ENCODE measurements at regions not wholly inside any gene's neighbourhood (a gene's known extent, or its start where the extent isn't known, plus 50 kb on each side); places are given as distances from the start of the nearest gene placed in this dataset.
A peak's percentile ranks its signal among the peaks of the same experiment; 100 is the strongest.

DNA sequence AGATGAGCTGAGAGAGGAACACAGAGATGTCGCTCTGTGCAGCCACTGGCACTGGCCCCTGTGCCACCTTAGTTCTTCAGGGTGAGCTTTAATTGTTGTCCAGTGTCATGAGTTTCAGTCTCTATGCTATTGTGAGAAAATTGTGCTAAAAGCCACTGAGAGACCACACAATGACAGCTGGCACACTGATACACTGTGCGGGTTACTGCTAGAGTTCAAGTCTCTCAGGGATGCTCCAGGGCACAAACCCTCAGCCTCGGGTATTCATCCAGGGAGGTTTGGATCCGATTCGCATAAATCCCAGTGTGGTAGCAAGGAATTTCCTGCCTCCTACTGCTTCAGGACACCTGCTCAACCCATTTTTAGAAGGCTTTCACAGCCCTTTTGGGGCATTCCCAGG lies 68.1 kb upstream of the EDNRB start:
- DNase-seq (ENCODE audit: low read depth, low spot score): no peak
- in situ Hi-C loops (cut with HindIII; ENCODE audit: low sequenced_read_pairs): no loop called here
- H3K4me3 ChIP-seq (ENCODE audit: low read depth, low read length): no peak overlapping the region
- TF ChIP-seq, protein P1, sequence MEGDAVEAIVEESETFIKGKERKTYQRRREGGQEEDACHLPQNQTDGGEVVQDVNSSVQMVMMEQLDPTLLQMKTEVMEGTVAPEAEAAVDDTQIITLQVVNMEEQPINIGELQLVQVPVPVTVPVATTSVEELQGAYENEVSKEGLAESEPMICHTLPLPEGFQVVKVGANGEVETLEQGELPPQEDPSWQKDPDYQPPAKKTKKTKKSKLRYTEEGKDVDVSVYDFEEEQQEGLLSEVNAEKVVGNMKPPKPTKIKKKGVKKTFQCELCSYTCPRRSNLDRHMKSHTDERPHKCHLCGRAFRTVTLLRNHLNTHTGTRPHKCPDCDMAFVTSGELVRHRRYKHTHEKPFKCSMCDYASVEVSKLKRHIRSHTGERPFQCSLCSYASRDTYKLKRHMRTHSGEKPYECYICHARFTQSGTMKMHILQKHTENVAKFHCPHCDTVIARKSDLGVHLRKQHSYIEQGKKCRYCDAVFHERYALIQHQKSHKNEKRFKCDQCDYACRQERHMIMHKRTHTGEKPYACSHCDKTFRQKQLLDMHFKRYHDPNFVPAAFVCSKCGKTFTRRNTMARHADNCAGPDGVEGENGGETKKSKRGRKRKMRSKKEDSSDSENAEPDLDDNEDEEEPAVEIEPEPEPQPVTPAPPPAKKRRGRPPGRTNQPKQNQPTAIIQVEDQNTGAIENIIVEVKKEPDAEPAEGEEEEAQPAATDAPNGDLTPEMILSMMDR (IDR thresholded peaks at IDR 0.05; ENCODE audit: low read depth, low read length): no peak

DNA sequence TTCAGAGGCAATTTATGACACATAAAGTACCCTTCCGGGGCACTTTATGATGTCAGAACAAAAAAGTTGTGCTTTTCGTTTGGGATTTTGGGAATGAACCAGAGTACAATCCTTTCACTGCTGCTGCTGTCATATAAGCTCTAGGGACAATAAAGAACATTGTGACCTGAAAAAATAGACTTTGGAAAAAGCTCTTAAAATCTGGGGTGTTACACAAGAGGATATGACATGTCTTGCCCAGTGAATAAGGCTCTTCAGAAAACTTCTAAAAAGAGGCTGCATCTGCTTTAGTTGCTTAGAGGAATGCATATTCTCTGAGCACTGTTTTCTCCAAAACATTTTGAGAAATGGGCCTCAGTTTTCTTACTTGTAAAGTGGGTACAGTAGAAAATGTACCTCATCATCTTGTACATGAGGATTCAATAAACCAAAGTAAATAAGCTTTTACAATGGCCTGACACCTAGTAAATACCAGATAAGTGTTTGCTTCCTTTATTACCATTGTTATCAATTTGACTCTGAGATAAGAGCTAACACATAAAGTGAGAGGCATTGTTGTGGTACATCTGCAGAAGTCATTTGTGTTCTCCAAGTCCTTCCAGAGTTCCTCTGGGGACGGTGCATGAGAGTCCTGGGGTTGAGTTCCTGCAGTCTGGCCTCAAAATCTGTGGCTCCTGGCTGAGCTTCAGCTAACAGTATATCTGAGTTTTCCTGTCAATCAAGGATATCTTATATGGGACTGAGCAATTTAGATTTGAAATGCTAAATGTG lies 67.4 kb upstream of the EDNRB start:
- no peak overlapping the region for H3K4me3 ChIP-seq (ENCODE audit: low read depth, low read length)
- in situ Hi-C loops (cut with HindIII; ENCODE audit: low sequenced_read_pairs): no loop called here
- DNase-seq (ENCODE audit: low read depth, low spot score): no peak
- TF ChIP-seq, protein P1 (IDR thresholded peaks at IDR 0.05; ENCODE audit: low read depth, low read length): no peak

DNA sequence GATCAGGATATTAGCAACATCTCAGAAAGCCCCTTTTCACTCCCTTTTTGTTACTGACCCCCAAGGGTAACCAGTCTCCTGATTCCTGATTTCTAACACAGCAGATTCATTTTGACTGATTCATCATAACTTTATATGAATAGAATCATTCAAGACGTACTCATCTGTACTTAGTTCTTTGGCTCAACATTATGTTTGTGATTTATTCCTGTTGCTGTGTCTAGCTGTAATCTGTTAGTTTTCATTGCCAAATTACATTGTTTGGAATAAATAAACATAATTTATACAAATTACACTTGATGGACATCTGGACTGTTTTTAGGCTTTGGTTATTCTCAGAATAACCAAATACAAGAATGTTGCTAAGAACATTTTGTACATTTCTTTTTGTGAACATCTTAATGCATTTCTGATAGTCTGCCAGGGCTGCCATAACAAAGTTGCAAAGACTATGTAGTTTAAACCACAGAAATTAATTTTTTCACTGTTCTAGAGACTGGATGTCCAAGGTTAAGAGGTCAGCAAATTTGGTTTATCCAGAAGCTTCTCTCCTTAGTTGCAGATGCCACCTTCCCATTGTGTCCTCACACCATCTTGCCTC lies 62.8 kb upstream of the EDNRB start:
- peak; percentile 19 for DNase-seq (ENCODE audit: low read depth, low spot score)
- in situ Hi-C loops (cut with HindIII; ENCODE audit: low sequenced_read_pairs): no loop called here
- TF ChIP-seq, protein P1 (IDR thresholded peaks at IDR 0.05; ENCODE audit: low read depth, low read length): no peak
- no peak overlapping the region for H3K4me3 ChIP-seq (ENCODE audit: low read depth, low read length)

DNA sequence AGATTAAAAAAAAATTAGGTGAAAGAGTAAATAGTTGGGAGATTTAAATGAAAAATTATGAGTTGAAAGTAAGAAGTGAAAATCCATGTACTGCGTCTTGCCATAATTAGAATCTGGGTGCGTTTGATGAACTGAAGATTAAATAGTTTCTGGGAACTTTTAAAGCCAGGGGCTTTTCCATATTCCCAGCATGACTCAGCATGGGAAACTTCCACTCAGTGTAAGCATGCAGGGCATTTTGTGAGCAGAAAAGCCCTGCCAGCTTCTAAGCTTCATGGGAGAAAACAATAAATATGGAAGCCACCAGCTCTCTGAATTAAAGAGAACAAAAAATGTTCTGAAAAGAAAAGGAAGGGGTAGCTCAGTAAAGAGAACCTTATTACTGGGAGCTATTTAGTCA lies 62.0 kb upstream of the EDNRB start:
- TF ChIP-seq, protein P1 (IDR thresholded peaks at IDR 0.05; ENCODE audit: low read depth, low read length): no peak
- no peak overlapping the region for H3K4me3 ChIP-seq (ENCODE audit: low read depth, low read length)
- in situ Hi-C loops (cut with HindIII; ENCODE audit: low sequenced_read_pairs): no loop called here
- DNase-seq (ENCODE audit: low read depth, low spot score): peak; percentile 76

DNA sequence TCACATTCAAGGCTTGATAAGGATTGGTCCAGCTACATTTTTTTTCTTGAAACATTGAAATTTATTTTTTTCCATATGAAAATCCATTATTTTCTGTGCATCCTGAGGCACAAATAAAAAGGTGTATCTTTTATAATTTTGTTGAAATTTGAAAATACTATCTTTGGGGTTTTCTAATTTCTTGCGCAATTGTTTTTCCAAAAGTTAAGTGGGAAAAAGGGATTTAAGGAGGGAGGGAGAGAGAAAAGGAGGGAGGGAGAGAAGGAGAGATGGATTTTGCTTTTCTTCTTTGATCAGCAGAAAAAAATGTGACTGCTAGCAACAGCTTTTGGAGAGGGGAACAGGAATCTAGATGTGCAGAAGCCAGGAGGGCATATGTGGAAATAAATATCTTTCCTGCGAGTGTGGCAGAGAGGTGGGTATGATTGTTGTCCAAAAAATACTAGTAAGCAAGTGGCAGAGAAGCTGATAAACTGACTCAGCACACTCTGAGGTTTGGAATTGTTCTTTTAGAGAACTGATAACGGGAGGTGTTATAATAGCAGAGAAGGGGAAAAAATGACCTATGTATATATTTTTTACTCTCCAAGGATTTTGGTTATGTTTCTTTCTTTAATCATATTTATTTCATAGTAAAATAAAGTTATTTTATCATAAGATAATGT lies 61.2 kb upstream of the EDNRB start:
- TF ChIP-seq, protein P1 (IDR thresholded peaks at IDR 0.05; ENCODE audit: low read depth, low read length): no peak
- DNase-seq (ENCODE audit: low read depth, low spot score): no peak

DNA sequence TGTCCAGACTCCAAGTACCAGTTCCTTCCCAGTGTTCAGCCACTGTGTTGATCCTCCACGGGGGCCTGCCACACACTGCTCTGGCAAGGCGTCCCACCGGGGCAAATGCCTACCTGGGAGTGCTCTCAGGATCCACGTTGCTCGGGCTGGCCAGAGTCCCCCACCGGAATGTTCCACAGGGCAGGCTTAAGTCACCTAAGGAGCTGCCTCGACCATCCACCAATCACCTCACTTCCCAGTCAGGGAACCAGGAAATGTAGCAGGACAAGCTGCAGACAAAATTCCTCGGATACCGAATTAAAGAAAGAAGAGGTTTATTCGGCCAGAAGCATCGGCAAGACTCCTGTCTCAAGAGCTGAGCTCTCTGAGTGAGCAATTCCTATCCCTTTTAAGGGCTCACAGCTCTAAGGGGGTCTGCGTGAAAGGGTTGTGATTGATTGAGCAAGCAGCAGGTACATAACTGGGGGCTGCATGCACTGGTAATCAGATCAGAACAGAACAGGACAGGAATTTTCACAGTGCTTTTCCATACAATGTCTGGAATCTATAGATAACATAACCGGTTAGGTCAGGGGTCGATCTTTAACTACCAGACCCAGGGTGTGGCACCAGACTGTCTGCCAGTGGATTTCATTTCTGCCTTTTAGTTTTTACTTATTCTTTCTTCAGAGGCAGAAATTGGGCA lies 56.9 kb upstream of the EDNRB start:
- DNase-seq (ENCODE audit: low read depth, low spot score): no peak
- TF ChIP-seq, protein P1 (IDR thresholded peaks at IDR 0.05; ENCODE audit: low read depth, low read length): no peak
- no peak overlapping the region for H3K4me3 ChIP-seq (ENCODE audit: low read depth, low read length)
- in situ Hi-C loops (cut with HindIII; ENCODE audit: low sequenced_read_pairs): no loop called here

More for the DNA sequence above, 61.2 kb upstream of the EDNRB start:
- in situ Hi-C loops (cut with HindIII; ENCODE audit: low sequenced_read_pairs): no loop called here
- H3K4me3 ChIP-seq (ENCODE audit: low read depth, low read length): no peak overlapping the region

Data from astrocyte of the spinal cord (primary cell).